ENCODE measurements at regions not wholly inside any gene's neighbourhood (a gene's known extent, or its start where the extent isn't known, plus 50 kb on each side); places are given as distances from the start of the nearest gene placed in this dataset.

DNA sequence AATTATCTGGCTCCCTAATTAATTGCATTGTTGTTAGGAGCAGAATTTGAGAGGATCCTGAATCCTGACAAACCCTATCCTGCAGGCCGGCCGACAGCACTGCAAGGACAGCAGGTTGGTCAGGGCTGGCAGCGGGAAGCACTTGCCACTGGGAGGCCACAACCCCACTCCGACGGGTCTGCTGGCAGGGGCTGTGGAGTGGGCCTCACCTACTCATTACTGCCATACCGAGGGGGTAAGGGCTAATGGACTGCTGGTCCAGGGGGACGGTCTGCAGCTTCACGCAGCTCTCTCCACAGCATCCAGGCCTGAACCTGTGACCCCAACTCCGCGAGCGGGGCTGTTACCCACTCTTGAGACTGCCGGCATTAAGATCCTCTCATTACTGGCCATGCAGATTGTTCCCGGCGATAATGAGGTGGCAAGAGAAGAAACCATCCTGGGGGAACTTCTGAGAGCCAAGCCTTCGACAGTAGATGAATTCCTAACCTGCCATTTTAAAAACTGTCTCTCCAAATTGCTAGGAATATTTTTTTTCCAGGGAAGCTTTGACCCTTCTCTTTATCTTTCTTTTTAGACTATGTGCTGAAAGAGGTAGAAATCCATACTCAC lies 501.3 kb downstream of the OMA1 start:
- no peak for TF ChIP-seq POLR2A (IDR thresholded peaks at IDR 0.05; ENCODE audit: low read depth, low read length)
- no peak for TF ChIP-seq POLR2AphosphoS5 (IDR thresholded peaks at IDR 0.05; ENCODE audit: low read depth, low read length)
- TF ChIP-seq SPI1 (IDR thresholded peaks at IDR 0.05; ENCODE audit: low read depth, low read length), result no peak
